ENCODE measurements at regions not wholly inside any gene's neighbourhood (a gene's known extent, or its start where the extent isn't known, plus 50 kb on each side); places are given as distances from the start of the nearest gene placed in this dataset.

GRCh38 chr4:155600244-155600643, 66.4 kb upstream of the GUCY1A1 start:
- no peaks in the 10 kb centered on the region for H3K4me1 Mint-ChIP-seq
- H3K9me2 ChIP-seq (ENCODE audit: insufficient read depth): no peaks in the 10 kb centered on the region
- H2AFZ ChIP-seq: no peak overlapping the region
- H3K27me3 ChIP-seq (ENCODE audit: insufficient read depth): no peaks in the 10 kb centered on the region
- H3K79me2 ChIP-seq (replicated peaks; ENCODE audit: insufficient read depth): no peaks in the 10 kb centered on the region
- H3K9me3 Mint-ChIP-seq: no peaks in the 10 kb centered on the region
- H3F3A ChIP-seq (replicated peaks; ENCODE audit: low read depth): no peaks in the 10 kb centered on the region
- H3K27ac ChIP-seq (ENCODE audit: low read depth): no peak overlapping the region
- no peaks in the 10 kb centered on the region for H3K36me3 Mint-ChIP-seq (ENCODE audit: low read depth)
- H3K4me2 ChIP-seq: no peak overlapping the region
- H3K27me3 Mint-ChIP-seq (ENCODE audit: insufficient read depth, low read depth, poor library complexity): no peaks in the 10 kb centered on the region
- H3K4me3 Mint-ChIP-seq: no peak overlapping the region
- TF ChIP-seq ZNF331 (CRISPR knock-in tag; IDR thresholded peaks at IDR 0.05; ENCODE audit: low read depth): no peak
- TF ChIP-seq CTCF (conservative IDR thresholded peaks at IDR 0.05; ENCODE audit: low read depth in 2 of 2): no peak
- no peak for TF ChIP-seq ZNF114 (CRISPR knock-in tag; IDR thresholded peaks at IDR 0.05)
- no peak for TF ChIP-seq REST (IDR thresholded peaks at IDR 0.05; ENCODE audit: unreplicated experiment)
- TF ChIP-seq EZH2 (IDR thresholded peaks at IDR 0.05; ENCODE audit: low read depth, unreplicated experiment): no peak
- TF ChIP-seq CREB1 (CRISPR knock-in tag; IDR thresholded peaks at IDR 0.05; ENCODE audit: low read depth): no peak
- no peak for TF ChIP-seq NANOG (IDR thresholded peaks at IDR 0.05; ENCODE audit: borderline replicate concordance)
- TF ChIP-seq ETS1 (IDR thresholded peaks at IDR 0.05): no peak
- H3K4me3 ChIP-seq: no peak overlapping the region
- DNase-seq (ENCODE audit: low spot score): no peak
- H3K36me3 ChIP-seq (ENCODE audit: insufficient read depth): no peaks in the 10 kb centered on the region
- H3K27ac Mint-ChIP-seq: no peak overlapping the region
- no peaks in the 10 kb centered on the region for H3K4me1 ChIP-seq (ENCODE audit: insufficient read depth)
- H4K20me1 ChIP-seq (replicated peaks; ENCODE audit: insufficient read depth): no peaks in the 10 kb centered on the region
- ATAC-seq: no peak

GRCh38 chr4:155599596-155599995, 67.1 kb upstream of the GUCY1A1 start:
- no peaks in the 10 kb centered on the region for H3K9me3 Mint-ChIP-seq
- no peak overlapping the region for H3K27ac ChIP-seq (ENCODE audit: low read depth)
- no peaks in the 10 kb centered on the region for H3F3A ChIP-seq (replicated peaks; ENCODE audit: low read depth)
- H3K27ac Mint-ChIP-seq: no peak overlapping the region
- no peak overlapping the region for H3K4me2 ChIP-seq
- H3K4me1 ChIP-seq (ENCODE audit: insufficient read depth): no peaks in the 10 kb centered on the region
- H2AFZ ChIP-seq: no peak overlapping the region
- H3K4me3 Mint-ChIP-seq: no peak overlapping the region
- no peaks in the 10 kb centered on the region for H4K20me1 ChIP-seq (replicated peaks; ENCODE audit: insufficient read depth)
- no peak for ATAC-seq
- no peaks in the 10 kb centered on the region for H3K36me3 ChIP-seq (ENCODE audit: insufficient read depth)
- H3K36me3 Mint-ChIP-seq (ENCODE audit: low read depth): no peaks in the 10 kb centered on the region
- no peak for DNase-seq (ENCODE audit: low spot score)
- H3K4me3 ChIP-seq: no peak overlapping the region
- no peaks in the 10 kb centered on the region for H3K79me2 ChIP-seq (replicated peaks; ENCODE audit: insufficient read depth)
- H3K4me1 Mint-ChIP-seq: no peaks in the 10 kb centered on the region
- no peaks in the 10 kb centered on the region for H3K27me3 Mint-ChIP-seq (ENCODE audit: insufficient read depth, low read depth, poor library complexity)
- no peaks in the 10 kb centered on the region for H3K27me3 ChIP-seq (ENCODE audit: insufficient read depth)
- no peaks in the 10 kb centered on the region for H3K9me2 ChIP-seq (ENCODE audit: insufficient read depth)
- TF ChIP-seq STAT1 (IDR thresholded peaks at IDR 0.05; ENCODE audit: unreplicated experiment): no peak
- no peak for TF ChIP-seq POLR2AphosphoS5 (IDR thresholded peaks at IDR 0.05; ENCODE audit: low read depth)
- no peak for TF ChIP-seq REST (IDR thresholded peaks at IDR 0.05; ENCODE audit: unreplicated experiment)
- TF ChIP-seq ZNF331 (CRISPR knock-in tag; IDR thresholded peaks at IDR 0.05; ENCODE audit: low read depth): no peak
- TF ChIP-seq ETS1 (IDR thresholded peaks at IDR 0.05): no peak
- no peak for TF ChIP-seq EZH2 (IDR thresholded peaks at IDR 0.05; ENCODE audit: low read depth, unreplicated experiment)
- no peak for TF ChIP-seq NANOG (IDR thresholded peaks at IDR 0.05; ENCODE audit: borderline replicate concordance)
- TF ChIP-seq ZNF114 (CRISPR knock-in tag; IDR thresholded peaks at IDR 0.05): no peak
- TF ChIP-seq JUNB (IDR thresholded peaks at IDR 0.05; ENCODE audit: unreplicated experiment): no peak
- no peak for TF ChIP-seq CREB1 (CRISPR knock-in tag; IDR thresholded peaks at IDR 0.05; ENCODE audit: low read depth)
- no peak for TF ChIP-seq EZH2phosphoT487 (IDR thresholded peaks at IDR 0.05; ENCODE audit: unreplicated experiment)

Data from GM23338 (cell line).